ENCODE measurements at regions not wholly inside any gene's neighbourhood (a gene's known extent, or its start where the extent isn't known, plus 50 kb on each side); places are given as distances from the start of the nearest gene placed in this dataset.

DNA sequence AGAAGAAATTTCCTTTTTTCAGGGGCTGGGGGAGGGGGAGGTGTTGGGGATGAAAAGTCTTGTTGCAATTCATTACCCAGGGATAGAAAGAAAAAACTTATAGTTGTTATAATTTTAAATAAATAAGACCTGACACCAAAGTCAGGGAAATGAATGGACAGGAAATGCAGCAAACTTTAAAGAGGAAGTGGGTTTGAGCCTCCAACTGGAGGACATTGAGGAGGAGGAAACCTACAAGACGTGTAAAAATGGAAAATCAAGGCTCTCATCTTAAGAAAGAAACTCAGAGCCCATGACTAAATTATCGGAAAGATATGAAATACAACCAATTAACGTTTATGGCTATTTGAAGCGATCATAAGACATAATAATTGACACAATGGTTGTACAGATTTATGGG is 54.4 kb downstream of the NIBAN1 start:
- TF ChIP-seq CTCF (IDR thresholded peaks at IDR 0.05) (no peak), POLR2A (IDR thresholded peaks at IDR 0.05) (no peak)

Measured in uterus (tissue), 2 donors.